ENCODE measurements at regions not wholly inside any gene's neighbourhood (a gene's known extent, or its start where the extent isn't known, plus 50 kb on each side); places are given as distances from the start of the nearest gene placed in this dataset.

DNA sequence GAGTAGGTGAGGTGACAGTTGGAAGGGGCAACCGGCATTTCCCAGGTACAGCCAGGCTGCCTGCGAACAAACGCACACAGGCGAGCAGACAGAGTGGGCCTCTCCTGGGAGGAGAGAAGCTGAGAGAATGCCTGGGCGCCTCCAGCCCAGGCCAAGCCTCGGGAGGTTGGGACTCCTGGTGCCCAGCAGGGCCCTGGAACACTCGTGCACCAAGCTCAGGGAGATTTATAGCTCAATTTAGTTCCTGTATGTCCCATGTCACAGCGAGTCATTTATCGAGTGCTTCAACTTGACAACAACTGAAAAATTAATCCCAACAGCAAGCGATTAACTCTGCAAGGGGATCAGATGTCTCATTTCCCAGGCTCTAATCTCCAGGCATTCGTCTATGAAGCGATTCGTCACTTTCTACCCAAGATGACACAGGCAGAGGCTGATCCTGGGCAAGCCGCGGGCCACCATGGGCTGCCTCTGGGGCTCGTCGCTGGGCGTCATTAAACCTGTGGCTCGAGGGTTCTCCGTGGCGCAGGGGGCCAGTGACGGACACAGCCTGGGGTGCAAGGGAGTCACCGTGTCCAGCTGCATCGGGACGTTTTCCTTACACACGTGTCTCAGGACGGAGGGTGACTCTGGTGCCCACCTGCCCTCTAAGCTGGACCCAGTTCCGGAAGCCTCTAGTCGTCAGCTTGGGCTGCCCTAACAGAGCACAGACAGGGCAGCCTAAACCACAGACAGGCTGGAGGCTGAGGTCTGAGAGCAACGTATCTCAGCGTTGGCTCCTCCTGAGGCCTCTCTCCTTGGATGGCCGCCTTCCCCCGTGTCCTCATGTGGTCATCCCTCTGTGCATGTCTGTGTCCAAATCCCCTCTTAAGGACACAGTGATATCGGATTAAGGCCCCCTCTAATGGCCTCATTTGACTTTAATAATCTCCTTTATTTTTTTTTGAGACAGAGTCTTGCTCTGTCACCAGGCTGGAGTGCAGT is 154.1 kb downstream of the CTTN start:
- H3K27me3 Mint-ChIP-seq (ENCODE audit: low read depth) = peaks cover 12% of the 10 kb centered on the region
- H3K9me3 Mint-ChIP-seq (ENCODE audit: low read depth) = no peaks in the 10 kb centered on the region
- TF ChIP-seq, protein P1, sequence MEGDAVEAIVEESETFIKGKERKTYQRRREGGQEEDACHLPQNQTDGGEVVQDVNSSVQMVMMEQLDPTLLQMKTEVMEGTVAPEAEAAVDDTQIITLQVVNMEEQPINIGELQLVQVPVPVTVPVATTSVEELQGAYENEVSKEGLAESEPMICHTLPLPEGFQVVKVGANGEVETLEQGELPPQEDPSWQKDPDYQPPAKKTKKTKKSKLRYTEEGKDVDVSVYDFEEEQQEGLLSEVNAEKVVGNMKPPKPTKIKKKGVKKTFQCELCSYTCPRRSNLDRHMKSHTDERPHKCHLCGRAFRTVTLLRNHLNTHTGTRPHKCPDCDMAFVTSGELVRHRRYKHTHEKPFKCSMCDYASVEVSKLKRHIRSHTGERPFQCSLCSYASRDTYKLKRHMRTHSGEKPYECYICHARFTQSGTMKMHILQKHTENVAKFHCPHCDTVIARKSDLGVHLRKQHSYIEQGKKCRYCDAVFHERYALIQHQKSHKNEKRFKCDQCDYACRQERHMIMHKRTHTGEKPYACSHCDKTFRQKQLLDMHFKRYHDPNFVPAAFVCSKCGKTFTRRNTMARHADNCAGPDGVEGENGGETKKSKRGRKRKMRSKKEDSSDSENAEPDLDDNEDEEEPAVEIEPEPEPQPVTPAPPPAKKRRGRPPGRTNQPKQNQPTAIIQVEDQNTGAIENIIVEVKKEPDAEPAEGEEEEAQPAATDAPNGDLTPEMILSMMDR (IDR thresholded peaks at IDR 0.05) = no peak
- H3K36me3 Mint-ChIP-seq (ENCODE audit: low read depth) = no peaks in the 10 kb centered on the region
- H3K4me1 Mint-ChIP-seq (ENCODE audit: low read depth) = no peaks in the 10 kb centered on the region
- H3K4me3 Mint-ChIP-seq (ENCODE audit: unreplicated experiment) = no peak overlapping the region
- H3K27ac Mint-ChIP-seq (ENCODE audit: unreplicated experiment) = no peak overlapping the region
- no peak for DNase-seq (ENCODE audit: low spot score)

DNA sequence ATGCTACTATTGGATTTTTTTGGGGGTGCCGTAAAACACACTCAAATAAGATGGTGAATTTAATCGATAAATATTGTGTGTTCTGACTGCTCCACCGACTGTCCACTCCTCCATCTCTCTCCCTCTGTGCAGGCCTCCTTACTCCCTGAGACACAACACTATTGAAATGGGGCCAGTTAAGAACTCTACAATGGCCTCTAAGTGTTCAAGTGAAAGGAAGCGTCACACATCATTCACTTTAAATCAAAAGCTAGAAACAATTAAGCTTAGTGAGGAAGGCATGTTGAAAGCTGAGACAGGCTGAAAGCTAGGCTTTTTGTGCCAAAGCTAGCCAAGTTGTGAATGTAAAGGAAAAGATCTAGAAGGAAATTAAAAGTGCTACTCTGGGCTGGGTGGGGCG is 156.7 kb downstream of the CTTN start:
- H3K4me1 Mint-ChIP-seq (ENCODE audit: low read depth) = no peaks in the 10 kb centered on the region
- H3K27ac Mint-ChIP-seq (ENCODE audit: unreplicated experiment) = no peak overlapping the region
- TF ChIP-seq, protein P1 (IDR thresholded peaks at IDR 0.05) = no peak
- H3K9me3 Mint-ChIP-seq (ENCODE audit: low read depth) = no peaks in the 10 kb centered on the region
- no peak for DNase-seq (ENCODE audit: low spot score)
- no peak overlapping the region for H3K4me3 Mint-ChIP-seq (ENCODE audit: unreplicated experiment)
- H3K36me3 Mint-ChIP-seq (ENCODE audit: low read depth) = no peaks in the 10 kb centered on the region
- peaks cover 12% of the 10 kb centered on the region for H3K27me3 Mint-ChIP-seq (ENCODE audit: low read depth)

DNA sequence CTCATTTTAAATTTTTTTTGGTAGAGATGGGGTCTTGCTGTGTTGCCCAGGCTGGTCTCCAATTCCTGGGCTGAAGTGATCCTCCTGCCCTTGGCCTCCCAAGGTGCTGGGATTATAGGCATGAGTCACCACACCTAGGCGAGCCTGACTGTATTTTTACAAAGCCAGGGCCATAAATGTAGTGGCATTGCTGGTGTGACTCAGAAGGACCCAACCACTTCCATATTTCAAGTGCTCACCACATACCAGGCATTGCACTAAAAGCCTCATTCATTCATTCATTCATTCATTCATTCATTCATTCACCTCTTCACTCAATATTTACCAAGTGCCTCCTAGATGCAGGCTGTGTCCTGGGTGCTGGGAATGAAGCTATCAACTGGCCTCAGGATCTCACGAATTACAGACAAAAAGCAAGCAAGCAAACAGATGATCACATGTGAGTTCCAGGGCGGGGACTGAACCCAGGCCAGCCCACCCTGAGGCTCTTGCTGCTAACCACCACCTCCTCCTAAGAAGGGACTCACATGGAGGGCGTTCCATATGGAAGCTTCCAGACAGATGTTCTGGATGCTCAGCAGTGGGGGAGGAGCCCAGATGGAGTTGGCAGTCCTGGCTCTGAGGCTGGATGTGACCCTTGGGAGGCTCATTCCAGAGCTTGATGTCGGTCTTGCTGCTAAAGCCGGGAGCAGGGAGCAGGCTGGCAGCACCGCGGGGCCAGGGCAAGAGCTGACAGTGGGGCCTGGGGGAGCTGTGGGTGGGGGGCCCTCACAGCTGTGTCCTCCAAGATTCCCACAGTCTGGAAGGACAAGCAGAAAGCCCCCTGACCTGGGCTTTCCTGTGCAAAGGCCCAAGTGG is 158.8 kb downstream of the CTTN start:
- H3K9me3 Mint-ChIP-seq (ENCODE audit: low read depth) = no peaks in the 10 kb centered on the region
- TF ChIP-seq, protein P1 (IDR thresholded peaks at IDR 0.05) = no peak
- H3K27me3 Mint-ChIP-seq (ENCODE audit: low read depth) = peaks cover 15% of the 10 kb centered on the region
- H3K4me3 Mint-ChIP-seq (ENCODE audit: unreplicated experiment) = no peak overlapping the region
- no peaks in the 10 kb centered on the region for H3K4me1 Mint-ChIP-seq (ENCODE audit: low read depth)
- no peak for DNase-seq (ENCODE audit: low spot score)
- no peak overlapping the region for H3K27ac Mint-ChIP-seq (ENCODE audit: unreplicated experiment)
- H3K36me3 Mint-ChIP-seq (ENCODE audit: low read depth) = no peaks in the 10 kb centered on the region

DNA sequence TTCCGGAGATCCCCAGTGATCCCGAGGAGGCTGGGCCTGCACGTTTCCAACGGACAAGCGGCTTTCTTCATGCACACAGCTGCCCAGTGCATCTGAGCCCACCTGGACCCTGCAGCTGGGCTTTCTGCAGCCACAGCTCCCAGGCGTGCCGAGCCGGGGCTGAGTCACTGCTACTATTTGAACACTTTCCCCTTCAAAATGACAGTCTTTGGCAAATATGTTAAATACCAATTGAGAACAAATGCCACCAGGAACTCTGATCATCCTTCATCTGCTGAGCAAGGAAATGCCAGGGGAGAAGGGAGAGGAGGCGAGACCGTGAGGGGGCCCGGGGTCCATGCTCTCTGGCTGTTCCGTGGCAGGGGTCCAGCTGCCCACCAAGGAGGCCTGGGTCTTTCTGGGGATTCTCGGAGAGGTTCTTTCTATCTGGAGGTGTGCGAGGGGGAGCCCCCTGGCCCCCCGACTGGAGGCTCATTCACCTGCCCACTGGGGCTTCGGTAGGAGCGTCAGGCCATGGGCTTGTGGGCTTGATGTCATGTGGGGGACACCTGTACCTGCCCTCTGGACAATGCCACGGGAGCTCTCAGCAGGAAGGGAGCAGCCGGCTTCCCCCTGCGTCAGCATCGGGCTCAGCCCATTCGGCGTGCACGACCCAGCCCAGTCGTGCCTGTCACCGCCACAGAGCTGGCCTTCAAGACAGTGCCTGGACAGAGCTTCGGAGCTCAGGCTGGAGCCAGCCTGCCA is 159.6 kb downstream of the CTTN start:
- TF ChIP-seq, protein P1 (IDR thresholded peaks at IDR 0.05) = no peak
- Mint-ChIP-seq H3K27ac (ENCODE audit: unreplicated experiment) (no peak overlapping the region), H3K9me3 (ENCODE audit: low read depth) (no peaks in the 10 kb centered on the region), H3K4me3 (ENCODE audit: unreplicated experiment) (no peak overlapping the region), H3K27me3 (ENCODE audit: low read depth) (peaks cover 19% of the 10 kb centered on the region), H3K4me1 (ENCODE audit: low read depth) (no peaks in the 10 kb centered on the region), H3K36me3 (ENCODE audit: low read depth) (no peaks in the 10 kb centered on the region)
- peak; percentile 76 for DNase-seq (ENCODE audit: low spot score)

All from chondrocyte (in vitro differentiated cells).